NCI-H2227 (cell line): ENCODE measurements at regions not wholly inside any gene's neighbourhood (a gene's known extent, or its start where the extent isn't known, plus 50 kb on each side); places are given as distances from the start of the nearest gene placed in this dataset.
"Not testable (repeated sequence)": the region's sequence is repeated elsewhere in the genome, so short reads cannot be mapped to it uniquely, and the experiment has no call there.

Experiments
- DNase-seq: peaks from one replicate; lab custom pipeline; 2025; ENCODE audit not compliant: unreplicated experiment; lab: John Stamatoyannopoulos, UW

DNA sequence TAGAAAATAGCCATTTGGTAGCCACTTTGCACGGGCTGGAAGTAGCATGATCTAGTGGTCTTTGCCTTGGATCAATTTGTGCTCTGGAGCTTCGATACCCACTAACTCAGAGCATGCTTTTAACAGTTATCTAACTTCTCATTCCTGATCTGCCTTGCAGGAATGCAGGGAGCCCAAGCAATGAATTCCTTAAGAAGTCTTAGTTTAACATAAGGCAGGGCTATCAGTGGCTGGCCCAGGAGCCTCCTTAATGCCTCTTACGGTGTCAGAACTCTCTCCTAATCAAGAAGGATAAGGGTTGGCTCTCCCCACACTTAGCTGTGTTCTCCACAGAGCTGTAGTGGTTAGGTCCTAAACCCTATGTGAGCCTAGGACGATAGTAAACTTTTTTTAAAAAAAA is 95.8 kb upstream of the TBCA start:
- DNase-seq: no peak

DNA sequence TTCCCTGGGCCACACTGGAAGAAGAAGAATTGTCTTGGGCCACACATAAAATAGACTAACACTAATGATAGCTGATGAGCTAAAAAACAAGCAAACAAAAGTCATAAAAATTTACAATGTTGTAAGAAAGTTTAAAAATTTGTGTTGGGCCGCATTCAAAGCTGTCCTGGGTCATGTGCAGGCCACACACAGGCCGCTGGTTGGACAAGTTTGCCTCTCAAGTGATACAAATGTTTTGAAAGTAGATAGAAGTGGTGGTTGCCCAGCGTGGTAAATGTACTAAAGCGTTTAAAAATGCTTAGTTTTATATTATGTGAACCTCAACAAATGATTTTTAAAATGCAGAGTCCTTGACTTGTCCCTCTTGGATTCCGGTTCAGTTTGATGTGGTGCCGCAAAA is 94.9 kb upstream of the TBCA start:
- no peak for DNase-seq

DNA sequence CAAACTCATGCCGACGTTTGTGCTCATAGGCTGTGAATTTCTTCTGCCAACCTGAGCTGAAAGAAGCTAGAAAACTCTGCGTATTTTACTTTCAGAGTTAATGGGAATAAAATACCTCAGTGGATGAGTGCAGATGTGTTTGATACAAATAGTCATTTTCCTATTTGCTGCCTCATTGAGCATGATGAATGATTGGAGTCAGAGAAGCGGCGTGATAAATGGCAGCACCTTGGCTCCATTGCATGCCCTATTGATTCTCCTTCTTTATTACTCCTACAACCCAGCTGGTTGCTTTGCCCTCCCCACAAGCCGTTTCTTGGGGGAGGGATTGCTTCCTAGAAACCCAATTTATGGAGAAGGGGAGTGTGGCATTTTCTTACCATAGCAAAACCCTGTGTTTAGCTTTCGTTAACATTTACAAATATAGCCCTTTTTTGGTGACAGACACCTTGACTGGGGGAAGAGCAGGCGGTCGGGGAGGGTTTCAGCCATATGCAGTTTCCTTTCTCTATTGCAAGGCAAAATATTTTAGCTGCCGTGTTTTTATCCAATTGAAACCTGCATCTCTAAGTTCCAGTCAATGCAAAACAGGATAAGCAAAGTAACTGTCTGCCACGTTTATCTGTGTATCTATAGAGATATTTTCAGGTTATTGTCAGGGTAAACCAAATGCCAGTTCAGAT is 93.1 kb upstream of the TBCA start:
- DNase-seq: peak; percentile 49

DNA sequence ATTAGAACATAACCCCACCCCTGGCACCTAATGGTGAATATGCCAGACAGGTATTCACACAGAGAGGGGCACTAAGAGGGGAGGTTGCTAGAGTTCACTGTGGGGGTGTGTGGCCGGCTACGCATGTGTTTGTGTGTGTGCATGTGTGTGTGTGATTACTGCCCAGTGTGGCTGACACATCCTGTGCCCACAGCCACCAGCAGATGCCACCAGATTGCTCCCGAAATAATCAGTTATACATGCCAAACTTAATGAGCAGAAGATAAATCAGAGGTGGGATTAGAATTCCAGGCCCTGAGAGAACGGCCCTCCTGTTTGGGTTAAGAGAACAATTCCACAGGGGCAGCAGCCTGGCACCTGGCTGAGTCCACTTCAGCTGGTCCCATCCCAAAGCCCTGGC is 91.8 kb upstream of the TBCA start:
- no peak for DNase-seq

DNA sequence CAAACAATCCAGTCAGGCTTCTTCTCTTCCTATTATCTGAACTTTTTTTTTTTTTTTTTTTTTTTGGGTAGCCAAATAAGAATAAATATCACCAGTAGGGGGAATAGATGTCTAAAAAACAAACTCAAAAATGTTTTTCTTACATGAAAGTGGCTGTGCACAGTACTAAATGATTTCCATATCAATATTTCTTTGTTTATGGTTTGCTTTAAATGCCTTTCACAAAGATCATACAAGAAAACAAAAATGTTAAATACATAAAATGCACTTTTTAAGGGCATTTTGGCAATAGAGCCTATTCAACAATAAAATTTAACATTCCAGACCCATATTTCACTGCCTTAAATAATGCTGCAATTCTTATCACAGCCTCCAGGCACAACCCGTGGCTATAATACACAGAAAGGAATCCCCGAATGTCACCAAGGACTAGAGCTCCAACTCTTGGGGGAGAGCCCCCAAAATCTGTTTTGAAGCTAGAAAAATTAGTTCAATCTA is 91.1 kb upstream of the TBCA start:
- no peak for DNase-seq

GRCh38 chr5:77866198-77866597 is 90.1 kb upstream of the TBCA start:
- DNase-seq: no peak

DNA sequence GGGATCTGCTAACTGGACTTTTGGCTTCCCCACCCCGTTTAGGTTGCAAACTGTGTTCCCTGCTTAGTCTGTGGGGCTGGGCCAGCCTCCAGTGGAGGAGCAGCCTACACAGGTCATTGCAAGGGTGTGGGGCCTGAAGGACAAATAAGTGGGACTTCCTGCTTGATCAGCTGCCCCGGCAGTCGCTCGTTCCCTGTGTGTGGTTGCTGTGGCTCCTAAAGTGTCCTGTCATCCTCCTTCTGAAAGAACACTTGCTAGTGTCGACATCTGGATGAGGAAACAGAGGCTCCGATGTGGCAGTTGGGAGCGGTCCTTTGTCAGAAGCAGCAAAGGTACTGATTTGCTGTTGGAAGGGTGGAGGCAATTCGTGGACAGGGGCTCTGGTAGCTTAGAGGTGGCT is 88.9 kb upstream of the TBCA start:
- no peak for DNase-seq

DNA sequence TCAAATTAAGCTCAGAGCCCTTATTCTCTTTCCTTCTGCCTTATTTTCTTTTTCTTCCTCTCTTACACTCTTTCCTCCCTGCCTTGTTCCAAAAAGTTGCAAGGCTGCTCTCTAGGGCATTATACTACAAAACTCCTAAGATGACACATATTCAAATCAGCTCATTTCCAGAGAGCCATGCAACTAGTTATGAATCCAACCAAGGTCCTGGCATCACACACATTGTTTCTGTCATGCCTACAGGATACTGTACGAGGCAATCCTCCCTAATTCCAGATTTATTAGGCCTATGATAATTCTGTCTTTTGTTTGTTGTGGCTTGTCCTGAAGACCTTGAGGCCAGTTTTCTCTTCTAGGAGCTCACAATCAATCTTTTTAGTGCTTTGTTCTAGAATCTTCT is 87.0 kb upstream of the TBCA start:
- DNase-seq: no peak

- DNase-seq: no peak
These were observed 85.4 kb upstream of the TBCA start for GRCh38 chr5:77861576-77861975.

- DNase-seq: no peak
These were observed 83.2 kb upstream of the TBCA start for GRCh38 chr5:77859306-77859705.

DNA sequence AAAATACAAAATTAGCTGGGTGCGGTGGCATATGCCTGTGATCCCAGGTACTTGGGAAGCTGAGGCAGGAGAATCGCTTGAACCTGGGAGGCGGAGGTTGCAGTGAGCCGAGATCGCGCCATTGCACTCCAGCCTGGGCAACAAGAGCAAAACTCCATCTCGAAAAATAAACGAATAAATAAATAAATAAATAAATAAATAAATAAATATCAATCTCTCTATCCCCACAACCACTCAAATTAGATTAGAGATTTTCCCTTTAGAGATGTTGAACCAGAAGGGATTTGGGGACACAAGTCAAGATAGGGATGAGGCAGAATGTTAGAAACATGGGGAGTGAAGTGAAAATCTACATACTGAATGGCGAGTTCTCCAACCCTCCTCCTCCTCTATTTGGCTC is 82.5 kb upstream of the TBCA start:
- not testable (repeated sequence) for DNase-seq

- DNase-seq: no peak
These were observed 79.2 kb upstream of the TBCA start for GRCh38 chr5:77855369-77855768.

- DNase-seq: no peak
These were observed 77.3 kb upstream of the TBCA start for GRCh38 chr5:77853353-77853907.

DNA sequence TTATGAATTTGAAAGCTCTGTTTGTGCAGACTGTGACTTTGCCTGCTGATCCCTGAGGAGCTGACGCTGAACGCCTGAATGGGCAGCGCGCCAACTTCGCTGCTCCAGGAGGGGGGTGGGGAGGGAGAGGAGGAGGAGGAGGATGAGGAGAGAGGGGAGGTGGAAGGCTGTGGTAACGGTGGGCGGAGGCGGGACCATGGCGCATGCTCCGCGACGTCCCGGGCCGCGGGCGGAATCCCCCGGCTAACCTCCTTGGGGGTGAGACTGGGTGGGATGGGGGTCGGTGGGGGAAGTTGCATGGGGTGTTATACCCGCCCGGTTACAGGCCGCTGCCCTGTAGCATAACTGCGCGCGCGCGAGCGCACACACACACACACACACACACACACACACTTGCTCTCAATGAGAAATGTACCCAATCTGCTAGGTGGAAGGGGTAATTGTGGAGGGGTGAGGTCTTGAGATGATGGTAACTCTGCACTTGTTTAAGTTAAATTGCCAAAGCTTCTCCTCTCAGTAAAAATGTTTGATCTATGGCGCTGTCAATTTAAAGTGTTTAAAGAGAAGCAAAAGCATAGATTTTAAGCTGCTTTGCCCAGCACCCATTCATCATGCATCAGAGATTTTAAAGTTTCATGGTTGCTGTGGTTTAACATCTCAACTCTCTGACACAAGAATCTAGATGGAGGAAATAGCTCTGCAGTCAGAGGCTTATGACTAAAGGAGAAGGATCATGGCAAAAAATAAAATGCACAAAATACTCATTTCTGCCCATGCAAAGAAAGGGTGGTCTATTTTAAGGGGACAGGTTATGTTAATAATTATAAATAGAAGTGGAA is 76.6 kb upstream of the TBCA start:
- DNase-seq: peak; percentile 3

DNA sequence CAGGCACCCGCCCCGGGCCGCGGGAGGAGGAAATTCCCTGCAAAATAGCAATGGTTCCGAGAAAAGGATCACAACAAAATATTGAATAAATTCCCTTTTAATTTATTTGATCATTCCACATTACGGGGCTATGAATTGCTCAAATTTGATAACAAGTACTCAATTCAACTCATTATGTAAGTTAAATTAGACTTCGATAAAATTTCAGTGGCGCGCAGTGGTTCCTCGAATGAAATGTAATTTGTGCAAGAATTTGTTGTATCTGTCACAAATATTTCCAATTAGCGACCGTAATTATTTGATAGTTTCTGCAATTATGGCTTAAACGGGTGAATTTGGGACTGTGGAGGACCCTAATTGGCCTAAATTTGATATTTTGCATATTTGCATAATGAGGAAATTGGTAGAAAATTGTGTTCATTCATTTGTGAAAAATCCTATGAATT is 76.0 kb upstream of the TBCA start:
- DNase-seq: no peak

DNA sequence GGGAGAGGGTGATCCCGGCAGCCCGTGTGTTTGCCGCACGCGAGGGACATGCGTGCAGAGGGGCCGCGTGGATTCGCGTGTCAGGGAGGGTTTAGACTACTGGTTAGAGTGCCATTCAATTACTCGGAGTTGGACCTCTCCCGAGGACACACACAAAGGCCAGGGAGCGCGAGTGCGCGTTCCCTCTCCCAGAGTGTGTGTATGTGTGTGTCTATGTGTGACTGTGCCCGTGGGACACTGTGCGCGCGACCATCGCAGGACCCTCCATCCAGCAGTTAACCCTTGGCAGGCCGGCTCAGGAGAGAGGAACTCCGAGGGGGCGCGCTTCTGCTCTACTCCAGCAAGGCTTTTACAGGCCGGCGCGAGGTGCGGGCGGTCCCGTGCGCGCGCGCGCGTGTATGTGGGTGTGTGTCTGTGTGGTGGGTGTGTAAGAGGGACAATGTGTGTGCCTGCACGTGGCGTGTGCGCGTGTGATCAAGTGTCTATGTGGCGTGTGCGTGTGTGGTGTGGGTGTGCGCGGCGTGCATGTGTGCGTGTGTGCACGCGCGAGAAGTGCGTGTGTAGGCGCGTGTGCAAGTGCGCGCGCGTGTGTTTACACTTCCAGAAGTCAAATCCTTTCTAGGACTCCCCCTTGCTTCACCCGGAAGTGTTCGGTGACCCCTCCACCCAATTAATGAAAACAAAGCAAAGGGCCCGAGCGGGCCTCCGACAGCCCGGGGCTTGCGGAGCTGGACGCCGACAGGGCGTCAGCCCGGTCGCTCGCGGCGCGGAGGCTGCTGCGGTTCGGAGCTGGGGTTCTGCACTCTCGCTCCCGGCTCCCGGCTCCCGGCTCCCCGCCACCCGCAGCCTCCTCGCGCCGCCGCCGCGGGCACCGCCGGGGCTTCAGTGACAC is 75.3 kb upstream of the TBCA start:
- DNase-seq: no peak

- no peak for DNase-seq
These were observed 74.5 kb upstream of the TBCA start for GRCh38 chr5:77850536-77851175.

- DNase-seq: no peak
These were observed 73.3 kb upstream of the TBCA start for GRCh38 chr5:77849308-77849900.

DNA sequence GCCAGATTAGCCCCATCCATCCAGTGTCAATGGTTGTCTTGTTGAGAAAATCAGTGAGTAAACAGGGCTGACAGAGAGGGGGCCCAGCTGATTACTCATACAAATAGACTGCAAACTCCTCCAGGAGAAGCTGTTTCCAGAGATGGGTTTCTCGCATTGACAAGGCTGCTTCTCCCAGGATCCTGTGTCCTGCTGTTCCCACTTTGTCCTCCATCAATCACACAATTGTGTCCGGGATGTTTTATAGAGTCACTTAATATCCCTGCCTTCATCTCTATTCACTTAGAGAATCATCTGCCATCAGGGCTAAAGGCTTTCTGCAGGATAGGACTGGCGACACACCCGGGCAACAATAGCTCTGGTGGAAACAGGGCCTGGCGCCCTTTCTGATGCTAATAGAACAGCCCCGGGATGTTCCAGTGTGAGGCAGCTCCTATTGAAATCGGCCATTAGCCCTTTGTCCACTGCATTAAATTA is 71.7 kb upstream of the TBCA start:
- DNase-seq: no peak

DNA sequence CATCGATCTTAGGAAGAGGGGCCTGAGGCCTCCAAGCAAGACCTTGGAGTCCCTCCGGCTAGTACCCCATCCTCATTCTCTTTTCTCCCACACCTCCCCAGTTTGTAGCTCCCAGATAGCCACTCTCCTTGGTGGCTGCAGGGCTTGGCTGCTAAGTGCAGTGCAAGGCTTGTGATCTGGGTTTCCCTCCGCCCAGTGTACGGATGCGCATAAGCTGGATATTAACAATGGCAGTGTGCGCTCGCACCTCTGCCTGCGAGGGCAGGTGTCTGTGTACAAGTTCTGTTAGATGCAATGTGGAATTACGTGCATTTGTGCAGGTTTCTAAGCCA is 71.0 kb upstream of the TBCA start:
- no peak for DNase-seq
